WI38 (cell line): ENCODE measurements at regions not wholly inside any gene's neighbourhood (a gene's known extent, or its start where the extent isn't known, plus 50 kb on each side); places are given as distances from the start of the nearest gene placed in this dataset.

Experiments
- H3K4me3 ChIP-seq: 2 replicates; pipeline ENCODE4 v1.5.1; 2011; ENCODE audit warnings: low read depth, mild to moderate bottlenecking, control low read depth, low read length
- TF ChIP-seq, protein P1 (sequence below): IDR thresholded peaks from 2 replicates; pipeline ENCODE4 v1.5.1; 2012; ENCODE audit warnings: low read depth, mild to moderate bottlenecking, control low read depth, low read length

DNA sequence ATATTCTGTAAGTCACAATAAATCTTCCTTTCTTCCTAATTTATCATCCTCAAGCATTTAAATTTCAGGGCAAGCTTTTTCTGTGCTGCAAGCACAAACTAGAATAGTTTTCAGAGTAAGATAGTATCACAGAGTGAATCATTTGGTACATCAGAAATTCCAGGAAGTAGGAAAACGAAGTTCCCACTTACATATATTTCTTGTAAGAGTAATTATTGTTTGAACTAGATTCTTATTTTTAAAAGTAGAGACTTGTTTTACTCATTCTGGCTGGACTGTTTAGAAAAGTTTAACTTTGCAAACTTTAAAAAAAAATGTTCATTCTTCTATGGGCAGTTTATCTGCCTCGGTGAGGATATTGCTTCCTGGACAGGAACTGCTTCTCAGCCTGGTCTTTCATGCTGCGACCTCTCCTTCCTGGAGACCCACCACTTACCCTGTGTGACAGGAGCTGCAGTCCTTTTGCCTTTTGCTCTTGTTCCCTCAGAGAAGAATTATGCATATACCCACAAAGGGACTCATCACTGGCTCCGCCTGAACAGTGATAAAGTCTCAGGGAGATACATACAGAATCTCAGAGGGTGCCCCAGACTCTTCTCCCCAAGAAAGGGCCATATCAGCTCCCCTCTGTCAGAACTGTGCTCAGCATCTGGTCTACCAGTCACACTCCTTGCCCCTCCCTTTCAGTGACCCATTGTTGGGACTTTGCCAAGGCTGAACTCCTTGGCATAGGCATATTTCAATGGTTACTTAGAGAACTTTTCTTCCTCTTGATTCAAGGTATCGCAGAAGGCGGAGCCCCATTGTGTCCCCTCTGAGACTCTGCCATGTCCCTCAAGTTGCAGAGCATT lies 102.7 kb upstream of the CD55 start:
- no peak overlapping the region for H3K4me3 ChIP-seq
- TF ChIP-seq, protein P1, sequence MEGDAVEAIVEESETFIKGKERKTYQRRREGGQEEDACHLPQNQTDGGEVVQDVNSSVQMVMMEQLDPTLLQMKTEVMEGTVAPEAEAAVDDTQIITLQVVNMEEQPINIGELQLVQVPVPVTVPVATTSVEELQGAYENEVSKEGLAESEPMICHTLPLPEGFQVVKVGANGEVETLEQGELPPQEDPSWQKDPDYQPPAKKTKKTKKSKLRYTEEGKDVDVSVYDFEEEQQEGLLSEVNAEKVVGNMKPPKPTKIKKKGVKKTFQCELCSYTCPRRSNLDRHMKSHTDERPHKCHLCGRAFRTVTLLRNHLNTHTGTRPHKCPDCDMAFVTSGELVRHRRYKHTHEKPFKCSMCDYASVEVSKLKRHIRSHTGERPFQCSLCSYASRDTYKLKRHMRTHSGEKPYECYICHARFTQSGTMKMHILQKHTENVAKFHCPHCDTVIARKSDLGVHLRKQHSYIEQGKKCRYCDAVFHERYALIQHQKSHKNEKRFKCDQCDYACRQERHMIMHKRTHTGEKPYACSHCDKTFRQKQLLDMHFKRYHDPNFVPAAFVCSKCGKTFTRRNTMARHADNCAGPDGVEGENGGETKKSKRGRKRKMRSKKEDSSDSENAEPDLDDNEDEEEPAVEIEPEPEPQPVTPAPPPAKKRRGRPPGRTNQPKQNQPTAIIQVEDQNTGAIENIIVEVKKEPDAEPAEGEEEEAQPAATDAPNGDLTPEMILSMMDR, result no peak

DNA sequence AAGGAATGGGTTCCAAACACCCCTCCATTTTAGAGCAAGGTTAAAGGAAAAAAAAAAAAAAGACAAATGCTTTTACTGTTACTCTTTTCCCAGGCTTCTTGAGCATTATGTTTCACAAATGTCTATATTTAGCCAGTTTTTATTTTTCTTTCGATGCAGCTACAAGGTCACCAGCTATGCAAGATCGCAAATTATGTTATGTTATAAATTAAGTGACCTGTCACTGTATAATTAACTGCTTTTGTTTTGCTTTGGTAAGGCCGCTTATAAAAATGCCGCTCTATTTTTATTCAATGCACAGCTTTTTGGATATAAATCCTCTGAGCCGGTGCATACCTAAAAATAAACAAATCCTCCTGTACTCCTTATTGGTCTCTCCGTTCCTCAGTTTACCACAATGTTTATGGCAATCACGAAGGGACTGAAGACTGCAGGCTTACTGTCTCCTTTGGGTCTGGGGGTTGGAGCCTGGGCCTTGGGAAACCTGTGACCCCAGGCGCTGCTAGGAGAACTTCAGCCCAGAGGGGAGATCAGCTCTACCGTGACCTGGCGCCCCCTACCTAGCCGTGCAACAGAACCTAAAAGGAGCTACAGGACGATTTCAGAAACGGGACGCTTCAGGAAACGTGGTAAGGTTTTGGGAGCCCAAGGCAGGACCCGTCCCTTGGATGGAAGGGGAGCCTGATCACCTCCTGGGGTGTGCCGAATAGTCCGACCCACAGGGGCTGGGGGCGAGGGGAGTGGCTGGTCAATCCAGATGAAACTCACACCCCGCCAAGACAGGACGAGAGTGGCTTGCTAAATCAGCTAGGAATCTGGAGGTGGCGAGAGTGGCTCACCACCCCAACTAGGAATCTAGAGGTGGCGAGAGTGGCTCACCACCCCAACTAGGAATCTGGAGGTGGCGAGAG lies 101.2 kb upstream of the CD55 start:
- no peak overlapping the region for H3K4me3 ChIP-seq
- TF ChIP-seq, protein P1, result no peak

DNA sequence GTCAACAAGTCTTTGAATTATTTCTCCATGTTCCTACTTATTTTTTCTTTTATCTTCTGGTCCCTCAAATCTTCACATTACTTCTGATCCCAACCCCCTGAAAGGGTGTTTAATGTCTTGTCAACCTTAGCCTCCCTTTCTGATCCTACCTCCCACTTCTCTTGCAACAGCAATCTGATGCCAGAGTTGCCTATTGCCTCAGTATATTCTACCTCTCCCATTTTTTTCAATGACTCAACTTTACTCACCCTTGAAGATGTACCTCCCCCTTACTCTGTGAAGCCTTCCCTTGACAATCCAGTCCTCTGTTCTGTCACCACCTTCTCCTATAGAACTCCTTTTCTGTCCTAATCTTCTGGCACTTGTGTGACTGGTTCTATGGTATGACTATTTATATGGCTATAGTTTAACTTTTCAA lies 99.5 kb upstream of the CD55 start:
- no peak overlapping the region for H3K4me3 ChIP-seq
- TF ChIP-seq, protein P1, result no peak

DNA sequence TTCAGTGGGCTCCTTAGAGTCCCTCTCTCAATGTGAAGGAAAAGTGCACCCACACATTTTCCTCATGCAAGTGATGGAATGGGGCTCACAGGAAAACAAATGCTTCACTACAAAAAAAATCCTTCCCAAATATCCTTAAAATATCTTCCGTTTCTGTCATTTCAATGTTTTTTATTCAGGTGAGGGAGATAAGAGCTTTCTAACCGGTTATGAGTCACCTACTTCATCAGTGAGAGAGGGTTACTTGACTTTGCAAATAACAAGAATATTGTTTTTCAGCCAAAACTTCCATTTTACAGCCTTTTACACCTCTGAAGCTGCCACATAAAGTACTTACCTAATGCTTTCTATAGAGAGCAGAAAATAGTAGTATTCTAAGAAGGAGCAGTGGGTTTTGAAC lies 98.3 kb upstream of the CD55 start:
- TF ChIP-seq, protein P1, result no peak
- H3K4me3 ChIP-seq, result no peak overlapping the region

DNA sequence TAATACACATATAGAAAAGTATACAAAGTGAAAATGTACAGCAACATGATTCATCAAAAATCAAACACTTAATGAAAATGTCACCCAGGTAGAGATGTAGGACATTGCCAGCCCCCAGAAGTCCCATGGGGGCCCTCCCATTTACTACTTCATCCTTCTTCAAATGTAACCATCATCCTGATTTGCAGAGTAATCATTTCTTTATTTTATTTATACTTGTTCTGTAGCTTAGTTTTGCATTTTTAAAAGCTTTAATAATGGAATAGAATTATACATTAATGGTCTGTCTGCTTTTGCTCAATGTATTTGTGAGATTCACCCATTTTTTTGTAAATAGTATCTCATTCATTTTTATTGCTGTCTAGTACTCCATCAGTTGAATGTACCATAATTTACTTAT lies 96.8 kb upstream of the CD55 start:
- no peak overlapping the region for H3K4me3 ChIP-seq
- TF ChIP-seq, protein P1, result no peak

DNA sequence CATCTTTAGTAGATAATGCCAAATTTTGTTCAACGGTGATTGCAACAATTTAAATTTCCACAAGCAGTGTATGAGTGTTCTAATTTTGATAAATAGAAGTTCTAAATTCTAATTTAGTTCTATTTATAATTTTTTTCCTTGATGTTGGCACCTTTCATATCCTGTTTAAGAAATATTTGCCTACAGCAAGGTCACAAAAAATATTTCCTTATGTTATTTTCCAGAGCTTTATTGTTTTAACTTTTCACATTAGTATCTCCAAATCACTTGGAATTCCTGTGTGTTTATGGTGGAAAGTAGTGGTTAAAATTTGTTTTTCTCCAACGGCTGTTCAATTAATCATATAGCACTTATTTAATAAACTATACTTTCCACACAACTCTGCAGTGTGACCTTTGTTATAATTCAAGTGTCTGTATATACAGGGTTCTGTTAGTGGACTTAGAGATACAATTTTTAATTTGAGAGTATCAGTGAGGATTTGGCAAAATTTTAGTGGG lies 94.3 kb upstream of the CD55 start:
- H3K4me3 ChIP-seq, result no peak overlapping the region
- TF ChIP-seq, protein P1, result no peak
